ENCODE measurements at regions not wholly inside any gene's neighbourhood (a gene's known extent, or its start where the extent isn't known, plus 50 kb on each side); places are given as distances from the start of the nearest gene placed in this dataset.

GRCh38 chr3:105988540-105989212, 119.9 kb upstream of the CBLB start (continued):
- TF ChIP-seq ARNTL (CRISPR knock-in tag; IDR thresholded peaks at IDR 0.05; ENCODE audit: borderline replicate concordance, low read depth) (no peak), ZNF8 (CRISPR knock-in tag; IDR thresholded peaks at IDR 0.05) (no peak)
- TF ChIP-seq, protein P1, sequence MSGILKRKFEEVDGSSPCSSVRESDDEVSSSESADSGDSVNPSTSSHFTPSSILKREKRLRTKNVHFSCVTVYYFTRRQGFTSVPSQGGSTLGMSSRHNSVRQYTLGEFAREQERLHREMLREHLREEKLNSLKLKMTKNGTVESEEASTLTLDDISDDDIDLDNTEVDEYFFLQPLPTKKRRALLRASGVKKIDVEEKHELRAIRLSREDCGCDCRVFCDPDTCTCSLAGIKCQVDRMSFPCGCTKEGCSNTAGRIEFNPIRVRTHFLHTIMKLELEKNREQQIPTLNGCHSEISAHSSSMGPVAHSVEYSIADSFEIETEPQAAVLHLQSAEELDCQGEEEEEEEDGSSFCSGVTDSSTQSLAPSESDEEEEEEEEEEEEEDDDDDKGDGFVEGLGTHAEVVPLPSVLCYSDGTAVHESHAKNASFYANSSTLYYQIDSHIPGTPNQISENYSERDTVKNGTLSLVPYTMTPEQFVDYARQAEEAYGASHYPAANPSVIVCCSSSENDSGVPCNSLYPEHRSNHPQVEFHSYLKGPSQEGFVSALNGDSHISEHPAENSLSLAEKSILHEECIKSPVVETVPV (CRISPR knock-in tag; IDR thresholded peaks at IDR 0.05): no peak

- ATAC-seq: no peak
- no peak for TF ChIP-seq ISL1 (CRISPR knock-in tag; IDR thresholded peaks at IDR 0.05)
- no peak for TF ChIP-seq POU6F1 (CRISPR knock-in tag; IDR thresholded peaks at IDR 0.05; ENCODE audit: borderline replicate concordance, low read depth)
- no peak for TF ChIP-seq RARB (CRISPR knock-in tag; IDR thresholded peaks at IDR 0.05)
- no peak for TF ChIP-seq ZNF70 (CRISPR knock-in tag; IDR thresholded peaks at IDR 0.05)
- TF ChIP-seq SNAI2 (CRISPR knock-in tag; IDR thresholded peaks at IDR 0.05): no peak
- TF ChIP-seq PPARA (CRISPR knock-in tag; IDR thresholded peaks at IDR 0.05; ENCODE audit: borderline replicate concordance): no peak
- TF ChIP-seq ARNTL (CRISPR knock-in tag; IDR thresholded peaks at IDR 0.05; ENCODE audit: borderline replicate concordance, low read depth): no peak
- no peak for TF ChIP-seq OSR1 (CRISPR knock-in tag; IDR thresholded peaks at IDR 0.05)
- no peak for TF ChIP-seq ESRRG (CRISPR knock-in tag; IDR thresholded peaks at IDR 0.05)
- no peak for TF ChIP-seq CREB5 (CRISPR knock-in tag; IDR thresholded peaks at IDR 0.05; ENCODE audit: low read depth)
- TF ChIP-seq ZC3H10 (CRISPR knock-in tag; IDR thresholded peaks at IDR 0.05): no peak
- TF ChIP-seq ZNF8 (CRISPR knock-in tag; IDR thresholded peaks at IDR 0.05): no peak
- no peak for TF ChIP-seq ZNF565 (CRISPR knock-in tag; conservative IDR thresholded peaks at IDR 0.05; ENCODE audit: low read depth)
- no peak for TF ChIP-seq PATZ1 (CRISPR knock-in tag; IDR thresholded peaks at IDR 0.05; ENCODE audit: borderline replicate concordance)
- no peak for TF ChIP-seq TCF4 (CRISPR knock-in tag; IDR thresholded peaks at IDR 0.05; ENCODE audit: borderline replicate concordance)
- no peak for TF ChIP-seq GLIS3 (CRISPR knock-in tag; IDR thresholded peaks at IDR 0.05)
- TF ChIP-seq, protein P2, sequence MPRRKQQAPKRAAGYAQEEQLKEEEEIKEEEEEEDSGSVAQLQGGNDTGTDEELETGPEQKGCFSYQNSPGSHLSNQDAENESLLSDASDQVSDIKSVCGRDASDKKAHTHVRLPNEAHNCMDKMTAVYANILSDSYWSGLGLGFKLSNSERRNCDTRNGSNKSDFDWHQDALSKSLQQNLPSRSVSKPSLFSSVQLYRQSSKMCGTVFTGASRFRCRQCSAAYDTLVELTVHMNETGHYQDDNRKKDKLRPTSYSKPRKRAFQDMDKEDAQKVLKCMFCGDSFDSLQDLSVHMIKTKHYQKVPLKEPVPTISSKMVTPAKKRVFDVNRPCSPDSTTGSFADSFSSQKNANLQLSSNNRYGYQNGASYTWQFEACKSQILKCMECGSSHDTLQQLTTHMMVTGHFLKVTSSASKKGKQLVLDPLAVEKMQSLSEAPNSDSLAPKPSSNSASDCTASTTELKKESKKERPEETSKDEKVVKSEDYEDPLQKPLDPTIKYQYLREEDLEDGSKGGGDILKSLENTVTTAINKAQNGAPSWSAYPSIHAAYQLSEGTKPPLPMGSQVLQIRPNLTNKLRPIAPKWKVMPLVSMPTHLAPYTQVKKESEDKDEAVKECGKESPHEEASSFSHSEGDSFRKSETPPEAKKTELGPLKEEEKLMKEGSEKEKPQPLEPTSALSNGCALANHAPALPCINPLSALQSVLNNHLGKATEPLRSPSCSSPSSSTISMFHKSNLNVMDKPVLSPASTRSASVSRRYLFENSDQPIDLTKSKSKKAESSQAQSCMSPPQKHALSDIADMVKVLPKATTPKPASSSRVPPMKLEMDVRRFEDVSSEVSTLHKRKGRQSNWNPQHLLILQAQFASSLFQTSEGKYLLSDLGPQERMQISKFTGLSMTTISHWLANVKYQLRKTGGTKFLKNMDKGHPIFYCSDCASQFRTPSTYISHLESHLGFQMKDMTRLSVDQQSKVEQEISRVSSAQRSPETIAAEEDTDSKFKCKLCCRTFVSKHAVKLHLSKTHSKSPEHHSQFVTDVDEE (CRISPR knock-in tag; IDR thresholded peaks at IDR 0.05): no peak
- no peak for TF ChIP-seq ZFP3 (CRISPR knock-in tag; IDR thresholded peaks at IDR 0.05)
These were observed 128.0 kb upstream of the CBLB start for GRCh38 chr3:105996781-105997180.

- TF ChIP-seq SNAI2 (CRISPR knock-in tag; IDR thresholded peaks at IDR 0.05) (no peak), ZFP30 (CRISPR knock-in tag; IDR thresholded peaks at IDR 0.05) (no peak), CSDC2 (CRISPR knock-in tag; IDR thresholded peaks at IDR 0.05) (no peak), ARNTL (CRISPR knock-in tag; IDR thresholded peaks at IDR 0.05; ENCODE audit: borderline replicate concordance, low read depth) (no peak), ISL1 (CRISPR knock-in tag; IDR thresholded peaks at IDR 0.05) (no peak), BACH2 (CRISPR knock-in tag; IDR thresholded peaks at IDR 0.05; ENCODE audit: borderline replicate concordance) (no peak), ZNF565 (CRISPR knock-in tag; conservative IDR thresholded peaks at IDR 0.05; ENCODE audit: low read depth) (no peak), ZNF8 (CRISPR knock-in tag; IDR thresholded peaks at IDR 0.05) (no peak), GLIS3 (CRISPR knock-in tag; IDR thresholded peaks at IDR 0.05) (no peak), ESRRG (CRISPR knock-in tag; IDR thresholded peaks at IDR 0.05) (no peak), OSR1 (CRISPR knock-in tag; IDR thresholded peaks at IDR 0.05) (no peak), RARB (CRISPR knock-in tag; IDR thresholded peaks at IDR 0.05) (no peak), PPARA (CRISPR knock-in tag; IDR thresholded peaks at IDR 0.05; ENCODE audit: borderline replicate concordance) (no peak), ZNF70 (CRISPR knock-in tag; IDR thresholded peaks at IDR 0.05) (no peak), POU6F1 (CRISPR knock-in tag; IDR thresholded peaks at IDR 0.05; ENCODE audit: borderline replicate concordance, low read depth) (no peak), ZC3H10 (CRISPR knock-in tag; IDR thresholded peaks at IDR 0.05) (no peak), ZFP3 (CRISPR knock-in tag; IDR thresholded peaks at IDR 0.05) (no peak), PATZ1 (CRISPR knock-in tag; IDR thresholded peaks at IDR 0.05; ENCODE audit: borderline replicate concordance) (no peak)
- no peak for ATAC-seq
These were observed 128.6 kb upstream of the CBLB start for GRCh38 chr3:105997466-105997799.

All from SK-N-SH treated with all-trans-retinoic acid at 6 μM for 48 hours (cell line).